ENCODE measurements at regions not wholly inside any gene's neighbourhood (a gene's known extent, or its start where the extent isn't known, plus 50 kb on each side); places are given as distances from the start of the nearest gene placed in this dataset.

DNA sequence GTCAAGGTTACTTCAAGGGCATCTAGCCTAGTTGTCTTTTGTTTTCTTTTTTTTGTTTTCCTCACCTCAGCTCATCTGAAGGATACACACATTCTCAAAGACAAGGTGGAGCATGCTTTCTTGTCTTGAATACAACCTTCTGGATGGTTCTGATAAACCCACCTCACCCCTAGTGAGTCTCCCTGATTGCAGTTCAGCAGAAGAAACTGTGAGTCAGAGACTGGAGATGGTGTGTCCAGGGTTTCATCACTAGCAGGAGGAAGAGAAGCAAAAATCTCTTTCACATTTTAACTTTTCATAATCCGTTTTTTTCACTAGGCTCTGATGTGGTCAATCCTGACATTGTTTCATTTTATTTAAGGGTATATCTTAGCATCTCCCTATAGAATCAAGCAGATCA is 143.0 kb upstream of the NRBF2 start:
- TF ChIP-seq, protein P1, sequence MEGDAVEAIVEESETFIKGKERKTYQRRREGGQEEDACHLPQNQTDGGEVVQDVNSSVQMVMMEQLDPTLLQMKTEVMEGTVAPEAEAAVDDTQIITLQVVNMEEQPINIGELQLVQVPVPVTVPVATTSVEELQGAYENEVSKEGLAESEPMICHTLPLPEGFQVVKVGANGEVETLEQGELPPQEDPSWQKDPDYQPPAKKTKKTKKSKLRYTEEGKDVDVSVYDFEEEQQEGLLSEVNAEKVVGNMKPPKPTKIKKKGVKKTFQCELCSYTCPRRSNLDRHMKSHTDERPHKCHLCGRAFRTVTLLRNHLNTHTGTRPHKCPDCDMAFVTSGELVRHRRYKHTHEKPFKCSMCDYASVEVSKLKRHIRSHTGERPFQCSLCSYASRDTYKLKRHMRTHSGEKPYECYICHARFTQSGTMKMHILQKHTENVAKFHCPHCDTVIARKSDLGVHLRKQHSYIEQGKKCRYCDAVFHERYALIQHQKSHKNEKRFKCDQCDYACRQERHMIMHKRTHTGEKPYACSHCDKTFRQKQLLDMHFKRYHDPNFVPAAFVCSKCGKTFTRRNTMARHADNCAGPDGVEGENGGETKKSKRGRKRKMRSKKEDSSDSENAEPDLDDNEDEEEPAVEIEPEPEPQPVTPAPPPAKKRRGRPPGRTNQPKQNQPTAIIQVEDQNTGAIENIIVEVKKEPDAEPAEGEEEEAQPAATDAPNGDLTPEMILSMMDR (IDR thresholded peaks at IDR 0.05), result no peak
- TF ChIP-seq, protein P2, sequence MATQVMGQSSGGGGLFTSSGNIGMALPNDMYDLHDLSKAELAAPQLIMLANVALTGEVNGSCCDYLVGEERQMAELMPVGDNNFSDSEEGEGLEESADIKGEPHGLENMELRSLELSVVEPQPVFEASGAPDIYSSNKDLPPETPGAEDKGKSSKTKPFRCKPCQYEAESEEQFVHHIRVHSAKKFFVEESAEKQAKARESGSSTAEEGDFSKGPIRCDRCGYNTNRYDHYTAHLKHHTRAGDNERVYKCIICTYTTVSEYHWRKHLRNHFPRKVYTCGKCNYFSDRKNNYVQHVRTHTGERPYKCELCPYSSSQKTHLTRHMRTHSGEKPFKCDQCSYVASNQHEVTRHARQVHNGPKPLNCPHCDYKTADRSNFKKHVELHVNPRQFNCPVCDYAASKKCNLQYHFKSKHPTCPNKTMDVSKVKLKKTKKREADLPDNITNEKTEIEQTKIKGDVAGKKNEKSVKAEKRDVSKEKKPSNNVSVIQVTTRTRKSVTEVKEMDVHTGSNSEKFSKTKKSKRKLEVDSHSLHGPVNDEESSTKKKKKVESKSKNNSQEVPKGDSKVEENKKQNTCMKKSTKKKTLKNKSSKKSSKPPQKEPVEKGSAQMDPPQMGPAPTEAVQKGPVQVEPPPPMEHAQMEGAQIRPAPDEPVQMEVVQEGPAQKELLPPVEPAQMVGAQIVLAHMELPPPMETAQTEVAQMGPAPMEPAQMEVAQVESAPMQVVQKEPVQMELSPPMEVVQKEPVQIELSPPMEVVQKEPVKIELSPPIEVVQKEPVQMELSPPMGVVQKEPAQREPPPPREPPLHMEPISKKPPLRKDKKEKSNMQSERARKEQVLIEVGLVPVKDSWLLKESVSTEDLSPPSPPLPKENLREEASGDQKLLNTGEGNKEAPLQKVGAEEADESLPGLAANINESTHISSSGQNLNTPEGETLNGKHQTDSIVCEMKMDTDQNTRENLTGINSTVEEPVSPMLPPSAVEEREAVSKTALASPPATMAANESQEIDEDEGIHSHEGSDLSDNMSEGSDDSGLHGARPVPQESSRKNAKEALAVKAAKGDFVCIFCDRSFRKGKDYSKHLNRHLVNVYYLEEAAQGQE (IDR thresholded peaks at IDR 0.05; ENCODE audit: insufficient read depth in 1 of 2, low read depth in 2 of 2, low read length in 1 of 2), result no peak
- TF ChIP-seq POLR2AphosphoS5 (IDR thresholded peaks at IDR 0.05; ENCODE audit: low read depth, low read length) (no peak), TCF7L2 (IDR thresholded peaks at IDR 0.05; ENCODE audit: low read depth, low read length) (no peak), SIN3A (IDR thresholded peaks at IDR 0.05; ENCODE audit: borderline replicate concordance, insufficient read depth, low read depth, low read length) (no peak)
